ENCODE measurements at regions not wholly inside any gene's neighbourhood (a gene's known extent, or its start where the extent isn't known, plus 50 kb on each side); places are given as distances from the start of the nearest gene placed in this dataset.

DNA sequence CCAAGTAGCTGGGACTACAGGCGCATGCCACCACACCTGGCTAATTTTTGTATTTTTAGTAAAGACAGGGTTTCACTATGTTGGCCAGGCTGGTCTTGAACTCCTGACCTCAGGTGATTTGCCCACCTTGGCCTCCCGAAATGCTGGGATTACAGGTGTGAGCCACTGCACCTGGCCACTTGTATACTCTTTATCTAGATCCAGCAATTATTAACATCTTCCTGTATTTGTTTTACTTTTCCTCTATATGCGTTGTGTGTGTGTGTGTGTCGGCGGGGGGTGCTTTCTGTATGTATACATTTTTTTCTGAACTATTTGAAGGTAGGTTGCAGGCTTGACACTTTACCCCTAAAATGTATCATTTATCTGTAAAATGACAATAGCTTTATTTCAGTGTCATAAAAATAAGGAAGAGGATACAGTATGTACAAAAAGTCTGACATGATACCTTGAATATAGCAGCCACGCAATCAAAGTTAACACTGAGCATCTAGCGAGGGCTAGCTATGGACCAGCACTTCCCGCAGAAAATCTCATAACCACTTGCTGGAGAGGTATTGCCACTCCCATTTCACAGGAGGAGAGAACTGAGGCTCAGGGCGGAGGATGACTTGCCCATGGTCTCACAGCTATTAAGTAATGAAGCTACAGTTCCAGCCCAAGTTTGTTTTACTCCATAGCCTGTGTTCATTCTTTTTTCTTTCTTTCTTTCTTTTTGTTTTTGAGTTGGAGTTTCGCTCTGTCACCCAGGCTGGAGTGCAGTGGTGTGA is 251.3 kb downstream of the MYCN start:
- H3K4me3 ChIP-seq (ENCODE audit: low read depth, low read length), result no peak overlapping the region
- TF ChIP-seq, protein P1, sequence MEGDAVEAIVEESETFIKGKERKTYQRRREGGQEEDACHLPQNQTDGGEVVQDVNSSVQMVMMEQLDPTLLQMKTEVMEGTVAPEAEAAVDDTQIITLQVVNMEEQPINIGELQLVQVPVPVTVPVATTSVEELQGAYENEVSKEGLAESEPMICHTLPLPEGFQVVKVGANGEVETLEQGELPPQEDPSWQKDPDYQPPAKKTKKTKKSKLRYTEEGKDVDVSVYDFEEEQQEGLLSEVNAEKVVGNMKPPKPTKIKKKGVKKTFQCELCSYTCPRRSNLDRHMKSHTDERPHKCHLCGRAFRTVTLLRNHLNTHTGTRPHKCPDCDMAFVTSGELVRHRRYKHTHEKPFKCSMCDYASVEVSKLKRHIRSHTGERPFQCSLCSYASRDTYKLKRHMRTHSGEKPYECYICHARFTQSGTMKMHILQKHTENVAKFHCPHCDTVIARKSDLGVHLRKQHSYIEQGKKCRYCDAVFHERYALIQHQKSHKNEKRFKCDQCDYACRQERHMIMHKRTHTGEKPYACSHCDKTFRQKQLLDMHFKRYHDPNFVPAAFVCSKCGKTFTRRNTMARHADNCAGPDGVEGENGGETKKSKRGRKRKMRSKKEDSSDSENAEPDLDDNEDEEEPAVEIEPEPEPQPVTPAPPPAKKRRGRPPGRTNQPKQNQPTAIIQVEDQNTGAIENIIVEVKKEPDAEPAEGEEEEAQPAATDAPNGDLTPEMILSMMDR (IDR thresholded peaks at IDR 0.05; ENCODE audit: low read depth, low read length, missing control alignments), result no peak
- DNase-seq (ENCODE audit: low read depth), result no peak

DNA sequence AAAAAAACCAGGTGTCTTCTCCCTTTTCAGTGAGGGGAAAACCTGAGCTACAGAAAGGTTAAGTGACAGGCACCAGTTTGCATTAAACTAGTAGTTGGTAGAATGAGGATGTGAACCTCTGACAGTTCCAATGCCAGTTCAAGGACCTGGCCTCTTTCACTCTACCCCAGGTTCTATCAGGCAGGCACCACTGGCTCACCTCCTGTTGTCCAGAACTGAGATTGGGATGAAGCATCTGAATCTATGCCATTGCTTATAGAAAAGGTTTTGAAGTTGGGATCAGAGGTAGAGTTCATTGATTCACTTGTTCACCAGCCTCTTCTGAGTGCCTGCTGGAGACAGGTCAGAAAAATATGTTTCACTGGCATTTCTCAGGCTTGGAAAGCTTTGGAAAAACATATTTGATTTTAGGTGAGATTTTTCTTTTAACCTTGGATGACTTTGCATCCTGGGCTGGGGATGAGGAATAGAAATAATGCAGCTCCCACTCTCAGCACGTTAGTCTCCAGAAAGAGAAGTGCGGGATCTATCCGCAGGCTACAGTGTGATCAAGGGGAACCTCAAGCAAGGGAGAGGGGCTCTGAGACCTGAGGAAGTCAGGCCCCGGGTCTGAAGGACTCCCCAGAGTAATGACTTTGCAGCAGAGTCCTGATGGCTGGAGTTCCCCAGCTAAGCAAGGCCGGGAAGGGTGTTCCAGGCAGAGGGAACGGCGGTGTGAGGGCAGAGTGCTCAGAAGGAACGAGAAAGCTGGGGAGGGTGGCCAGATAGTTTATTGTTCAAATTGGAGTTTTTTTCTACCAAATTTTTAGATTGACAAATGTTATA is 250.3 kb downstream of the MYCN start:
- TF ChIP-seq, protein P1 (IDR thresholded peaks at IDR 0.05; ENCODE audit: low read depth, low read length, missing control alignments), result no peak

DNA sequence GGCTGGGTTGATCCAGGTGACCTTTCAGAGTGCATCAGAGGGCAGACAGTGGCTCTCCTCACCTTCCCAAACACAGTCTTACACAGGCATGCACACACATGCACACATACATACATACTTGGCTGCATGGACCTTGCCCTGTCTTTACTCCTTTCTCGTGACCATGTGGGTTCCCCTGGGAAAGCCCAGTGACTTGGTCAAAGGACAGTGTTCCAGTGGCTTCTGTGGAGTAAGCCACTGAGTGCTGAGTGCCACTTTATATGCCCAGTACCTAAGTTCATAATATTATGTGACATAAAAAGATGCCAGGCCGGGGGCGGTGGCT is 249.4 kb downstream of the MYCN start:
- H3K4me3 ChIP-seq (ENCODE audit: low read depth, low read length), result no peak overlapping the region
- no peak for DNase-seq (ENCODE audit: low read depth)
- TF ChIP-seq, protein P1 (IDR thresholded peaks at IDR 0.05; ENCODE audit: low read depth, low read length, missing control alignments), result no peak

More for the DNA sequence above, 250.3 kb downstream of the MYCN start:
- no peak overlapping the region for H3K4me3 ChIP-seq (ENCODE audit: low read depth, low read length)
- no peak for DNase-seq (ENCODE audit: low read depth)

DNA sequence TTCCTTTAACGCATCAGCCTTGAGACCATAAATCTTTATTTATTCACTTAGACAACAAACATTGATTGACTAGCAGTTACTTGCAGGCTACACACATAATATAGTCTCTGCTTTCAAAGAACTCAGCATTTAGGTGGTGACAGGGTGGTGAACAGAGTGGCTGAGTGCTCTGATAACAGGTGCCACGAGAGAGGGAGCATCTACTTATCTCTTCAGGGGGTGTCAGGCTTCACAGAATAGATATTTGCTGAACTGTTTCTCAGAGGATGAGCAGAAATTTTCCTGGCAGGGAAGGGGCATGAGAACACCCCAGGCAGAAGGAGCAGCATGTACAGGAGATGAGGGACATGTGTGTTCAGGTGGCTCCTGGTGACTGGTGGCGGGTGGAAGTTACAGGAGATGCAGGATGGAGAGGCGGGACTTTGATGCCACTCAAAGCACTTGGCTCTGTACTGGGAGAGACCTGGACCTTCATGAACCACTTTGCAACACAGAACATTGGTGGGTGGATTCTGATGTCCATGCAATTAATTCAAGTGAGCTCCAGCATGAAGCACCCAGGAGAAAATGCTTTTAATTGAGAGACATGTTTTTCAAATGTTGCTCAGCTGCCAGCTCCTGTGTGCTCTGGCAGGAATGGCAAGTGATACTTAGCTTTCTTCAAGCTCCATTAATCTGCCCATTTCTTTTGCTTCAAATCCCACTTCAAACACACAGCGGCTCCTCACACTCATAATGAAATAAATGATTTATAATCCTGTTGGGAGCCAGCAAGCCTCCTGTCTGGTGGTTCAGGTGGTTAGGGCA is 248.9 kb downstream of the MYCN start:
- TF ChIP-seq, protein P1 (IDR thresholded peaks at IDR 0.05; ENCODE audit: low read depth, low read length, missing control alignments), result no peak
- no peak for DNase-seq (ENCODE audit: low read depth)
- H3K4me3 ChIP-seq (ENCODE audit: low read depth, low read length), result no peak overlapping the region

DNA sequence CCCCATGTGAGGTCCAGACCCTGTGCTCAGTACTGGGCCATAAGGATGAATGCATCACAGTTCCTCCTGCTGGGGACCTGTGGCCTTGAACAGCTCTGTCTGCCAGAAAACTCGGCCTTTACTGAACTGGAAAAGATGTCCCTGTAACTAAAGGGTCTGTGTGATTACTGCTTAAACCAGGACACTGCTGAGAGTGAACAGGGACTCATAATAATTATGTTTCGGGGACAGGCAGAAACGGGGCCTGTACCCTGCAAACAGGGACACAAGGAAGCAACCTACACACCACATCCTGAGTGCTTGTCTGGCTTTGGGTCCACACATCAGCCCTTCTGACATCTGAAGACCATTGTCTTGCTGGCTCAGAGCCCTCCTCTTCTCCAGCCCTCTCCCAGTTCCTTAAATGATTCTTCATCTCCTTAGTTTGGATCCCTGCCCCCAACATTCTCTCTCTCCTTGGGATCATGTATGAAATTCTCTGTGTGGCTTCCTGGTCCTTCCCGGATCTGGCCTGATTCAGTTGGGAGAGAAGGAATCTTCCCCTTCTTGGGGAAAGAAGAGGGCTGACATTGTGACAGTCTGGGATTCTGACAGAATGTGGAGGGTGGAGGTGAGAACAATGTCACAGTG is 248.0 kb downstream of the MYCN start:
- DNase-seq (ENCODE audit: low read depth), result no peak
- TF ChIP-seq, protein P1 (IDR thresholded peaks at IDR 0.05; ENCODE audit: low read depth, low read length, missing control alignments), result no peak
- H3K4me3 ChIP-seq (ENCODE audit: low read depth, low read length), result no peak overlapping the region

DNA sequence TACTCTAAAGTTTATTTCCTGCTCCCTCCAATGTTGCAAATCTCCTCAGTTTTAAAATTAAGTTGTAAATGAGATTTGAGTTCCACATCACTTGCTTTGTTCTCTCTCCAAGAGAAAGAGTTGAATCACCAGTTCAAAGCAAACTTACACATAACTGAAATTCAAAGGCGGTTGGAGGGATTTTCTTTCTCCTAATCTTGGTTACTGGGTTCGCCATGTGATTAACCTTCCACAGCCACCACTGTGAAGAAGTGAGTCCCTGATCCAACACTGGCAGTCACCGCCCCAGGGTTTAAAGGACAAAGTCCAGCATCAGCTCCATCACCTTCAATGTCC is 247.1 kb downstream of the MYCN start:
- TF ChIP-seq, protein P1 (IDR thresholded peaks at IDR 0.05; ENCODE audit: low read depth, low read length, missing control alignments), result no peak
- H3K4me3 ChIP-seq (ENCODE audit: low read depth, low read length), result no peak overlapping the region
- no peak for DNase-seq (ENCODE audit: low read depth)

Measured in GM12864 (cell line).